AML-193 (cell line): ENCODE measurements at regions not wholly inside any gene's neighbourhood (a gene's known extent, or its start where the extent isn't known, plus 50 kb on each side); places are given as distances from the start of the nearest gene placed in this dataset.
A peak's percentile ranks its signal among the peaks of the same experiment; 100 is the strongest.

Experiments used
- DNase-seq, 2 experiments: peaks; one replicate each; lab custom pipeline; 2025; lab: John Stamatoyannopoulos, UW

DNA sequence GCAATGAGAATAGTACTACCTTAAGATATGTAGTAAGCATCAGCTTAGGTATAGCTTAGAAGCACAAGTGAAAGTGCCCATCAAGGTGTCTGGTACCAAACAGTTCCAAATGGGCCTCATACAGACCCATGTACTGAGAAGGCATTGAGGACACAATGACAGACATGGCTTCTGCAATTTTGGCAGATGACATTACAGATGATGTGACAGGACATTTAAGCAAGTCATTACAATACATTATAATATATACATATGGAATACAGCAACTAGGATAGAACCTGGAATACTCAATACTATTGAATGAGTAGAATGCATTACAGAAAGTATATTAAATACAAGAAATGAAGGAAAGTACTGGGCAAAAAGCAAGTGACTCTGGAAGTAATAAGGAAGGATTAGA, 256.4 kb downstream of the GXYLT1 start:
- no peak for DNase-seq

DNA sequence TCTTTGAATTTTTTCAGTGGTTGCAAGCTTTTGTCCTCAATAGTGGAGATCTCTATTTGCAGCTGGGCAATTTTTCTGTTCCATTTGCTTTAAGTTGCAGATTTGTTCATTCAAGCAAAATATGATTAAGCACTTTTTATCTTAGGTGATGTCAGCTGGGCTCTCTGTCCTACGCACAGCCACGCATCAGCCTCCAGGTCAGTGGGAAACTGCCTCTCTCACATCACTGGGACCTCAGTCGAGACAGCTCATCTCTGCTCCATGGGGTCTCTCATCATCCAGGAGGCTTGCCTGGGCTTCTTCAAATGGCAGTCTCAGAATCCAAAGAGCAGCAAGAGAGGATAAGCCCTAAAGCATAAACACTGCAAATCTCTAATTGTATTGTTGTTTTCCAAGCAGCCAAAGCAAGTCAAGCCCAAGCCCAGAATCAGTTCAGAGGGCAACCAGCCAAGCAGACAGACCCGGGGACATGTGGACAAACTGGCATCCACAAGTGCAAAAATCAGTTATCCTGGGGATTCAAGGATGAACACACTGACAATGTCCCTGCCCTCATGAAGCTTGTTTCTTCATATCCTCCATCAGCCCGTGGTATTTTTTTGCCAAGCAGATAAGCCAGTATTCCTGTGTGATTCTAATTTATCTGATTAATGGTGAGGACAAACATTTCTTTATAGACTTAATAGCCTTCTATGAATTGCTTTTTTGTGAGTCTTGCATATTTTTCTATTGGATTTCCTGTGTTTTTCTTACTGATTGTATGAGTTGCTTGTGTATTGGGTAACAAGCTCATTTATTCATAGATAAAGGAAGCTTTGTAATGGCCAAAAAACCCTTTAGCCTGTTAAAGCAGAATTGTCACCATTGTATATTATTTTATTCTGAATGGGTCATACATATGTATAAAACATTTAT, 262.5 kb downstream of the GXYLT1 start:
- DNase-seq = no peak

DNA sequence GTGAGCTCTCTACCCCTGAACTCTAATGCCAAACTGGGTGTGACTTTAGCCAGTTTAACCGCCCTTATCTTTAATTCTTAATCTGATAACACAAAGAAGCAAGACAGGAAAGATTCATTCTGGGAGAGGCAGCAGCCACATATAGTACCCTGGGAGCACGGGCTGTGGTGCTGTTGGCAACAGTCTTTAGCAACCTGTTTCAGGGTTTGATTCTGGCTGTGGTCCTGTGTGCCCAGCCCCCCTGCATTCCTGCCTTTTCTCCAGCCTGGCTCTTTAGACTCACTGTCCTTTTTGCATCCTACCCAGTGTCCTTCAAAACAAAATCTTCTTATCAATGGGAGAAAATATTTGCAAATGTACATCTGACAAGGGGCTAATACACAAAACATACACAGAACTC, 275.2 kb downstream of the GXYLT1 start:
- DNase-seq = no peak

DNA sequence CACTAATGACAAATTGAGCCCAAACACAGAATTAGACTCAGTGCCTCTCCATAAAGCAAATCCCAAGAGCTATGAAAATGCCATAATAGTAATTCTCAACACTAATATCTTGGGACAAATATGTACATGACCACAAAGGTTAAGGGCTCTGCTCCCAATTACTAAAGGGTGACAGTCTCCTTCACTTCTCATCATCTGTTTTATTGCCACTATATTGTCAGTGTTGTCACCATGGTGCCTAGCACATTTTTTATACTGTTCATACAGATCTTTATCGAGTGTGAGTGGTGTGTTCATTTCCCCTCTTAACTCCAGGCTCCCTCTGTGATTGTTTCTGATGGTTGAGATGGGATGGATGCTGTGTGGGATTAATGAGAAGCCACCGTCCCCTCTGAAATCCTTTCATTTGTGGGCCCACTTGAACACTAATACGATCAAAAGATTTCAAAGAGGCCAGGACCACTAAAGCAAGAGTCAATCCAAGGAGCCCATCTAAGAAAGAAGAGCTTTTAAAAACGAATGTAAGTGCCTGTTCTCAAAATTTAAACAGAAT, 277.7 kb downstream of the GXYLT1 start:
- DNase-seq = no peak

DNA sequence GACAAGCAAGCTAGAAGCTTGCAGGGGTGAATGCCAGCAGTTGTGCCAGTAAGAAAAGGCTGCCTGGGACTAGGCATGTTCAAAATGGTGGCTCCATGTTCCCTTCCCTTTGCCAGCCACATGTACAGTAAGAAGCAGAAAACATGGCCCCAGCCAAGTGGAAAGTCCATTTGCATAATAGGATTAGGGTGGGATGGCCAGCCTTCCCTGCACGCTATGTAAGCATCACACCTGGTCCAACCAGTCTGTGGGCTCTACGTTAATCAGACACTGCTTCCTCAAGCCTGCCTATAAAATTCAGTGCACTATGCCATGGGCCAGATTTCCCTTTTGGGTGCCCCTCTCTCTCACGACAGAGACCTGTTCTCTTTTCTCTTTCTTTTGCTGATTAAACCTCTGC, 288.4 kb downstream of the GXYLT1 start:
- no peak for DNase-seq

DNA sequence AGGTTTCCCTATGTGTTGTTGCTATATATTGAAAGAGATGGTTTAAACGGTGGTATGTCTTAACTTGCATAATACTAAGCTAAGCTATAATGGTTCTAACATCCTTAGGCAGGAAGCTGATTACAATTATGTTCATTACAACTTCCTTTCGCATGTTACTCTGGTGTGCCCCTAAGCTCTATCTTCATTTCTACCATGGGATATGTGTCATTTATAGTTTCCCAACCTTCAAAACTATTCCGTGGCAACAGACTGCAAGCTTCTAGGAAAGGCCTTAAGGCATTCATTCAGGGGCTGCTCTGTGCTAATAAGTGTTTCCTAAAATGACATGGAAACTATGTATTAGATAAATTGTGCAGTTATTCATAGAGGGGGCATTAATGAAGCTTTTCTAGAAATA, 294.6 kb downstream of the GXYLT1 start:
- DNase-seq = peak; percentile 7 to 10

DNA sequence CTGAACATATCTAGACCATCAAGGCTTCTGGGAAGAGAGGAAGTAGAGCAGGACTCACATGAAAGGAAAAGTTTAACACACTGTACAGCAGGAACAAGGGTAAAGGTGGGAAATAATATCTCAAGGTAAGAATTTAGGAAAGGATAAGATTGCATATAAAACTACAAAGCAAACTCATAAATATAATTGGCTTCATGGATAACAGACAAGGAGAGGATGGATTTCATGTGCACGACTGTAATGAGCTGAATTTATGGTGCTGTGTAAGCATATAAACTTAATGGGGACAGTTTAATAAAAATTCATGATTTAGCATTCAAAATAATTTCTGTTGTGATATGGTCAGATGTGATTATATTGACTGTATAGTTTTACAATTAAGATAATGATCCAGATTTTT, 298.0 kb downstream of the GXYLT1 start:
- DNase-seq = no peak

DNA sequence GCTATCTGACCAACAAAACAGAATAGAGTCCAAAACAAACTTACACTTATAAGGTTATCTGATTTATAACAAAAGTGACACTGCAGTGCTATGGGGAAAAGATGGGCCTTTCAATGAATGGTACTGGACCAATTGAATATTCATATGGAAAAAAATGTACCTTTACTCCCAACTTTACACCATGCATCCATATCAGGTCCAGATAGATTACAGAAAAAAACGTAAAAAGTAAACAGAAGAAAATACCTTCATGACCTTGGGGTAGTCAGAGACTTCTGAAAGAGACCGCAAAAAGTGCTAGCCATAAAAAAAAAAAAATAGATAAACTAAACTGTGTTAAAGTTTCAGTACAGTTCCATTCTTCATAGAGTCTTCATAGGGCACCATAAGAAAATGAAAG, 308.3 kb downstream of the GXYLT1 start:
- no peak for DNase-seq

DNA sequence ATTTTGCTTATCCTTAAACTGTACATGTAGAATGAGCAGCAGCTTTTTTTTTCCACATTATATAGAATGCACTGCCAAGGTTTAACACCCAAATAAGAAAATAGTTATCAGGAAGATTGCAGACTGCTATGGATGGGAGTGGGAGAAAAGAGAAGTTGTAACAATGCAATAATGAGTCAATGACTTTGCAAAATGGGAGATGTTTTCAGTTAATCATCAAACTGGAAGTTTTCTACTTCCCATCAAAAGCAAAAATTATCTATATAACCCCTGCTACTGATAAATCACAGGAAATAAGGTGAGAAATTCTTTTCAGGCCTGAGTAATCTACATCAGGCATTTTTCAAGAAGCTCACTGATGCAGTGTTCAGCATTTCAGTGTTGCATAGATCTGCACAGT, 309.1 kb downstream of the GXYLT1 start:
- peak in 1 of 2 experiments; percentile 17 for DNase-seq

DNA sequence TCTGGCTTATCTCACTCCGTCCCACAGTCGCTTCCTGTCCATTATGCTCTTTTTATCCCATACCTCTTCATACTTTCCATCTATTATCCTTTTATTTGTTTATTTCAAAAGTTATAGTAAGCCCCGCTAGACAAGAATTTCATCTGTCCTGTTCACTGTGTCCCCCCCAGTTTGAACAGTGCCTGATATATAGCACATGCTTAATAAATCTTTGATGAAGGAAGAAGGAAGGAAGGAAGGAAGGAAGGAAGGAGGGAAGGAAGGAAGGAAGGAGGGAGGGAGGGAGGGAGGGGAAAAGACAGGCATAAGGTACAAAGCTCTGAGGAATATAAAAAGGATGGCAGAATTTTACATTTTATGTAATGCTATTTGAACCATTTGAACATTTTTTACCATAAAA, 324.7 kb downstream of the GXYLT1 start:
- no peak for DNase-seq

DNA sequence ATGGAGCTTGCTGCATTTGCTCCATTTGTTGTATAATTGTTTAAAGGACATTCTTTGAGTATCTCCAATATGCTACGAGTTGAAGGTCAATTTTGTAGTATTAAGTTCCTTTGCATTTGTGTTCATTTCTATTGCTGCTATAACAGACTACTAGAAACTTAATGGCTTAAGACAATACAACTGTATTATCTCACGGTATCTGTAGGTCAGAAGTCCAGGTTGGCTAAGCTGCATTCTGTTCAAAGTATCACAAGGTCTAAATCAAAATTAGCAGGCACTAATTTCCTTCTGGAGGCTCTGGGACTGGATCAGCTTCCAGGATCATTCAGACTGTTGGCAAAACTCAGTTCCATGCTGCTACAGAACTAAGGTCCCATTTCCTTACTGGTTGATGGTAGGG, 340.6 kb downstream of the GXYLT1 start:
- no peak for DNase-seq

DNA sequence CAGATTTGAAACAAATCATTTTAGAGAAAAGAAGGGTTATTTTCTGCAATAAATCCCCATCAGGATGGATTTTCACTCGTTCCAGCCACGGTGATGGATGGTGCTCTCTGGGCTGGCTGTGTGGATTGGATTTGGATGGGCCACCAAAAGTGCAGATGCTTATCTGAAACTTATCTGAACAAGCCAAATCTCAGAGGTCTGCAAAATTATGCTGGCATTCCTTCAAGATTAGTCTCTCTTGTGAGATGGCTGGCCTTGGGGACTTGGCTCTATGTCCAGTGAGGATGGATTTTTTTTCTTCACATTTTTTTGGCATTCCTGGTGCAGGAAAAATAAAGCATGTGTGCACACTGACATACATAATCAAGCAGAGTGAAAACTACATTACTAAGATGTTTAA, 341.9 kb downstream of the GXYLT1 start:
- DNase-seq = no peak

DNA sequence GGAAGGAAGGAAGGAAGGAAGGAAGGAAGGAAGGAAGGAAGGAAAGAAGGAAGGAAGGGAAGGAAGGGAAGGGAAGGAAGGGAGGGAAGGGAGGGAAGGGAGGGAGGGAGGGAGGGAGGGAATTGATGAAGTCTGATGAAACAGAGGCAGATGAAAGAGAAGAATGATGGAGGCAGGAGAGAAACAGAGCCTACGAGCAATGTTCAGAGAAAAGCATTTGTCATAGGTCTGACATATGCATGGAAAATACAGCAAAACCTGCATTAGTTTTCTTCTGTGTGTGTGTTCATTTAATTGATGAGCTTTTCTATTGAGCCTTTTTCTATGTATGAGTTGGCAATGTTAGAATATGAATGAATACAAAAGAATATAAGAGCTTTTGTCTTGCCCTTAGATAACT, 343.4 kb downstream of the GXYLT1 start:
- no peak for DNase-seq

DNA sequence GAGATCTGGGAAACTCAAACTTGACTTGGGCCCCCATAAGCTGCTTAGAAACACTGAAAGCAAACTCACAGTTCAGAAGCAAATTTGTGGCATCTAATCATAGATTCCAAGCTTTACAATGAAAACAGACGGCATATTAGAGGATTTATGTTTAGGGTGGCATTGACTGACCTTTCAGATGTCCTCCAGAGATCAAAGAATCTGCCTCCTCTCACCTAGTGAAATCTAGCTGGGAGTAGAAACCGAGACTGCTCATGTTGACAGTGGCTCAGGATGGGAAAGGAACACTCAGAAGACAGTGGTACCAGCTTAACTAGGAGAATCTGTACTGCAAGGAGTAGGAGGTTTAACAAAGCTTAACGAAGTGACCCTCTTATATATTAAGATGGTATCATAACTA, 345.0 kb downstream of the GXYLT1 start:
- no peak for DNase-seq

DNA sequence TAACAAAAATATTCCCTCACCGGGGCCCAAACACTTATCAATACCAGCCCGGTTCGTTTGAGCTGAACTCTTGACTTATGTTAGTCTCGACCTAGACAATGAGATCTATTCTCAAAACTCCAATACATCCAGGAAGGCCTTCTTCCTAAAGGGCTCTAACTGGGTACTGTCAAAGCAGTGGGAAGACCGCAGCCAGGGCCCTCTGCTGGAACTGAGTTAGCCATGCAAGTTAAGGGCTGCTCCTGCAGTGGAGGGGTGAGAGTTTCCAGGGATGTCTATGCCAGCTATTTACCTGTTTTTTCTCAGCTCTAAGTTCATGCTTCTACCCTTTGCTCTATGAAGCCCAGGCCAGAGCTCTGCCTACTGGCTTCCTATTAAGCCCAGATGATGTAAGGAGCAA, 348.8 kb downstream of the GXYLT1 start:
- no peak for DNase-seq

DNA sequence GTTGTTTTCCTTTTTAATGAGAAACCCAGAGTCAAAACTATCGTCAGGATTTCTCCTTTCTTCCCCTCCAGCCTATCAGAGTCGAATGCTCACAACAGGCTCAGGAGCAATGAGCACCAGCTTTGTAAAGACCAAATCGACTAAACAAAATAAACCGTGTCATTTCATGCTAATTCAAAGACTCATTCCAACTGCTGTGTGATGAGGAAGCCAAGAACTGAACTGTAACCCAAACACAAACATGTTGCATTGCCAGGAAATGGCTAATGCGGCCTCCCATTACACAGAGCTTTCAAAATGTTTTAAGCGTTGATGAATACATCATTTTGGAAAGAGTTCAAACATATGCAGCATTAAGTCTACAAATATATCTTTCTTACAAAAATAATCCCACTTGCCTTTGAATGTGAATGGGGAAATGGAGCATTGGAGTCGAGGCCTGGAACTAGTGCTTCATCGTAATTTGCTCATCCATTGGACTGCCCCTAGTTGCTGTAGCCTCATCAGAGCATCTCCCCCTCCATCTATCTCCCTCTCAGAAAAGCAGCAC, 349.5 kb downstream of the GXYLT1 start:
- DNase-seq = no peak

DNA sequence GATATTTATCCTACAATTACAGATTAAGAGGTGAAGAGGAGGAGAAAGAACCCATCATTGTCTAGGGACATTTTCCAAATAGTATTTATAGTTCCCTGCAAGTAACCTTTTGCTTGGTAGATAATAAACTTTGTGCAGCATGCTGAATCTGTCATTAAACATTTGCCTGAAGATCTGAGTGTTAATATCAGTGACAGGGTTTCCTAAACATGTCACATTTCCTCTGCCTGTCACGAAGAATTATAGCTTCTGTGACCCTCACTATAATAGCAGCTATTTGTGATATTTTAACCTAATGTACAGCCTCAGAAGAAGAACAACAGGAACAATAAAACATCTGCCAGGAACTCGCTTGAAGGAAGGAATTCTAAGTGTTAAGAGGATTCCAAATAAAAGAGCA, 350.3 kb downstream of the GXYLT1 start:
- no peak for DNase-seq

DNA sequence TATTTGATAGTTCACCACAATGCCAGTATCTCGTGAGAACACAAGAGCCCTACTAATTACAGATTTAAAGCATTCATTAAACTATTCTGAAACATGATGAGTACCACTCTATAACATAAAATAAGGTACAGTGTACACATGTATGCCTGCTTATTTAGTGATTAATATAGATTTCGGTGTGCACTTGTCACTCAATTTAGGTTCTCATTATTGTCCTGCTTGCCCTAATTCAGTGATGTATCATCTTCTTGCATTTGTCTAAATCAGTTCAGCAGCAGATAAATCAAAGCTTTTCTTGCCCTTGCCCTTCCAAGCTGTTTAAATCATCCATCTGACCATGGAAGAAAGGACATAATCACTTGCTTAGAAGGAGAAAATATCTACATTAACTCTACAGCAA, 359.7 kb downstream of the GXYLT1 start:
- DNase-seq = no peak

DNA sequence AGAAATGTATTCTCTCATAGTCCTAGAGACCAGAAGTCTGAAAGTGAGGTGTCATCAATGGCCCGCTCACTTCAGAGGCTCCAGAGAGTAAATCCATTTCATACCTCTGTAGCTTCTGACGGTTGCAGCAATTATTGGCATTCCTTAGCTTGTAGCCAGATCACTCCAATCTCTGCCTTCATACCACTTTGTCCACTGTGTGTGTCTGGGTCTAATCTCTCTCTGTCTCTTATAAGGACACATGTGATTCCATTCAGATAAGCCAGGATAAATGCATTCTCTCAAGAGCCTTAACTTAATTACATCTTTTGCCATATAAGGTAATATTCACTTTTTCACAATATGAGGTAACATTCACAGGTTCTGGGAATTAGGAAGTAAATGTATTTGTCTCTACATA, 365.7 kb downstream of the GXYLT1 start:
- DNase-seq = no peak

DNA sequence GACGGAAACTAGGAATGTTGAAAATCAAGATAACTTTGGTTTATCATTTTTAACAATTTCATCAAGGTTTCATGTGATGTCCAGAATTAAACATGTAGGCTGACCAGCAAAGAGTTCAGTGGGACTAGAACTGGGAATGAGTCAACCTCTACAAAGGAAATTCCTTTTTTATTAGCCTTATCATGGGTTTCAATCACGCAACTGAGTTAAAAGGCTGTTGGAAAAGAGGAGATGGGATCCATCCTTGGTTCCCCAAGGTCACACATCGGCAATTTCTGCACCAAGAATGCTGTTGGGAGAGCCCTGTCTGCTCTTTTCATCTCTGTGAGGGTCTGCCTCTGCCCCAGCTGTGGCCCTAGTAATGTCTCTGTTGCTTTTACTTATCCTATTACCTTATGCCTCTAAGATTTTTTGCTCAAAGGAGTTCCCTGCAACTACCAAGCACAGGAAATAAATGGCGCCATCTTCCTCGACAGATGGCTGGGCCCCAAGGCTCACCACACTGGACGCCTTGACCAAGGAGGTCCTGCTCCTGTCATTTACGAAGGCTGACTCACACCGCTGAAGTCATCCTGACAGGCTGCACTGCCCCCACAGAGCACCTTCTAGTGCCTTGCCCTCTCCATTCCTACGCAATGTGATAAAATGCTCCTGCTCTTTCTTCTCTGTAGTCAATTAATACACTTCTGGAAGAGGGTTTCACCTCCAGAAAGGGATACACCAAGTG, 367.4 kb downstream of the GXYLT1 start:
- no peak for DNase-seq

DNA sequence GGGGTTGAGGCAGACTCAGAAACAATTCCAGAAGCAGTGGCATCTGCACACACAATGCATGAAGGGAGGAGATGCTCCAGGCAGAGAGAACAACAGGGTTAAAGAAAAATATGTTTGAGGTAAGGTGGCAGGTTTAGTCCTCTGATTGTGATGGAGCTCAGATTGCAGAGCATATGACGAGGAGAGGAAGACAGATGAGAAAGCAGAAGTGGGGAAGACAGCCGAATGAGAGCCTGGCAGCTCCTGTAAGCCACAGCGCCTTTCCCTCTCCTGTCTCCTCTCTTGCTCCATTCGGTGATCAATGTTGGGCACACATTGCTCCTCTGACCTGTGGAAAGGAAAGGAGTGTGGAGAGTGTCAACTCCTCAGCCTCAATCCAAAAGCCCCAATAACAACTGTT, 372.2 kb downstream of the GXYLT1 start:
- no peak for DNase-seq

DNA sequence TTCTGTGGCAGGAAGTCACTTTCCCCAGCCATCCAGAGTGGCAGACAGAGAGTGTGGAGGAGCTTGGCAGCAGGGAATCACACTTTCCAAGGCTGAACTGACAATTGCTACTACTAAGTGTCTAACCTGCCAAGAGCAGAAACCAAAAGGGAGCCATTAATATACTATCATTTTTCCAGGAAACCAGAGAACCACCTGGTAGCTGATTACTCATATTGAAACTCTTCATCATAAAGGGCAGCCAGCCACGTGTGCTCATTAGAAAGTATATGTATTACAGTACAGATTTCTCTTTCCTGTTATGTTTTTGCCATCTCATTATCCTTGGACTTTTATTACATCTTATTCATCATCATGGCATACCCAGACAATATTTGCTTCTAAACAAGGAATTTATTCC, 374.9 kb downstream of the GXYLT1 start:
- no peak for DNase-seq

DNA sequence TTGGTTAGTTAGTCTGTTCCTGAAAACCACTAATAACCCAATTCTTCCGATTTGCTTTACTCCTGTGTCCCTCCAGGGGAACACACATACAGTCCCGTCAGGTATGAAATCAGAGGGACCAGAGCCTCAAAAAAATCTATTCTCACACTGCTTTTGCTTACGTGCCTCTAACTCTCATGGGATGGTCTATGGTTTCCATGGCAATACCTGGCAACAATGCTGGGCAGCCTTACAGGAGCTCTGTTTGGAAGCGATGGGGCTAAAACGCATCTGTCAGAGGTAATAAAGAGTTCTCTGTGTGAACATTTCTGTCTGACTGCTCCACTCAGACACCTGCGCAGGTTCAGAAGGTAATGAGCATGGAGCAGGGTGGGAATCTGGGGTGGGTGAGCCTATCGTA, 376.2 kb downstream of the GXYLT1 start:
- no peak for DNase-seq
